SK-N-SH (cell line): ENCODE measurements at regions not wholly inside any gene's neighbourhood (a gene's known extent, or its start where the extent isn't known, plus 50 kb on each side); places are given as distances from the start of the nearest gene placed in this dataset.
A peak's percentile ranks its signal among the peaks of the same experiment; 100 is the strongest.

Experiments used
- CTCF ChIA-PET: fragments of 300-600, 350-600 bp; formaldehyde crosslinking; extraction: SDS; loops from one replicate; lab custom pipeline; 2021; lab: Yijun Ruan, JAX
- POLR2A ChIA-PET: fragments of 350-600 bp; sonication (Branson Sonifier 250); formaldehyde crosslinking; extraction: SDS; loops from one replicate; lab custom pipeline; 2020; ENCODE audit warnings: antibody characterized with exemption, inconsistent platforms; lab: Yijun Ruan, JAX
- DNase-seq: peaks from one replicate; pipeline ENCODE4 v3.0.0; 2012
- H2AFZ ChIP-seq: fragments of 200-600 bp; sonication (generic); 2 replicates; pipeline ENCODE4 v1.8.1; 2016; ENCODE audit warnings: antibody characterized with exemption, mild to moderate bottlenecking, low read depth
- H3F3A ChIP-seq: fragments of 200-600 bp; sonication (generic); replicated peaks from 2 replicates; pipeline ENCODE3; 2016; ENCODE audit warnings: antibody characterized with exemption, mild to moderate bottlenecking; ENCODE audit not compliant: insufficient read depth
- H3K27ac ChIP-seq, 2 experiments: fragments of 200-500 bp in 1 of 2; fragments of 200-600 bp in 1 of 2; sonication (Bioruptor generic) in 1 of 2; sonication (generic), shearing (Covaris generic) in 1 of 2; 2 replicates each; pipeline versions ENCODE4 v1.5.1 to v1.6.1; 2014 to 2016; ENCODE audit warnings: low read depth in 2 of 2, inconsistent platforms in 1 of 2, low read length in 1 of 2, mild to moderate bottlenecking in 1 of 2, mixed read lengths in 1 of 2
- H3K27me3 ChIP-seq: fragments of 200-600 bp; sonication (generic), shearing (Covaris generic); 2 replicates; pipeline ENCODE4 v1.6.1; 2016; ENCODE audit warnings: mixed run types; ENCODE audit not compliant: insufficient read depth
- H3K36me3 ChIP-seq, 2 experiments: fragments of 200-500 bp in 1 of 2; fragments of 200-600 bp in 1 of 2; sonication (Bioruptor generic) in 1 of 2; sonication (generic) in 1 of 2; replicated peaks in 1 of 2; 2 replicates each; pipeline versions ENCODE3 to v1.5.1; 2014 to 2016; ENCODE audit warnings: low read length in 1 of 2, mild to moderate bottlenecking in 1 of 2; ENCODE audit not compliant: insufficient read depth in 2 of 2, control insufficient read depth in 1 of 2
- H3K4me1 ChIP-seq, 2 experiments: fragments of 200-500 bp in 1 of 2; fragments of 200-600 bp in 1 of 2; sonication (Bioruptor generic) in 1 of 2; sonication (generic), shearing (Covaris generic) in 1 of 2; 2 replicates each; pipeline versions ENCODE4 v1.5.1 to v1.6.1; 2014 to 2016; ENCODE audit warnings: low read depth in 1 of 2, low read length in 1 of 2, mixed run types in 1 of 2; ENCODE audit not compliant: insufficient read depth in 2 of 2, control insufficient read depth in 1 of 2
- H3K4me2 ChIP-seq: fragments of 200-600 bp; sonication (generic), shearing (Covaris generic); 2 replicates; pipeline ENCODE4 v1.6.1; 2017; ENCODE audit warnings: mixed run types
- H3K4me3 ChIP-seq, 2 experiments: fragments of 200-500 bp in 1 of 2; fragments of 200-600 bp in 1 of 2; sonication (Bioruptor generic) in 1 of 2; sonication (generic), shearing (Covaris generic) in 1 of 2; 2 replicates each; pipeline versions ENCODE4 v1.5.1 to v1.8.1; 2014 to 2016; ENCODE audit warnings: low read depth in 2 of 2, inconsistent platforms in 1 of 2, low read length in 1 of 2, mild to moderate bottlenecking in 1 of 2, mixed read lengths in 1 of 2, moderate library complexity in 1 of 2
- H3K79me2 ChIP-seq: fragments of 200-600 bp; sonication (generic); 2 replicates; pipeline ENCODE4 v1.8.1; 2017; ENCODE audit warnings: mild to moderate bottlenecking; ENCODE audit not compliant: insufficient read depth
- H3K9ac ChIP-seq: fragments of 200-600 bp; sonication (generic); 2 replicates; pipeline ENCODE4 v1.6.1; 2017; ENCODE audit warnings: mixed run types
- H3K9me2 ChIP-seq: fragments of 200-600 bp; sonication (generic); 2 replicates; pipeline ENCODE4 v1.6.1; 2017; ENCODE audit warnings: mixed run types
- H3K9me3 ChIP-seq: fragments of 200-600 bp; sonication (generic); 2 replicates; pipeline ENCODE4 v1.6.1; 2017; ENCODE audit warnings: mixed run types, mild to moderate bottlenecking, moderate library complexity
- H4K20me1 ChIP-seq: fragments of 200-600 bp; sonication (generic); 2 replicates; pipeline ENCODE4 v1.6.1; 2017; ENCODE audit warnings: mild to moderate bottlenecking, mixed run types; ENCODE audit not compliant: insufficient read depth
- CTCF ChIP-seq: fragments of 200-600 bp; sonication (generic); IDR thresholded peaks from 2 replicates; pipeline ENCODE4 v1.6.1; 2017; ENCODE audit warnings: antibody characterized with exemption, mild to moderate bottlenecking, moderate library complexity
- ELF1 ChIP-seq: IDR thresholded peaks from 2 replicates; pipeline ENCODE4 v1.4.0; 2012
- EP300 ChIP-seq, 2 experiments: IDR thresholded peaks; 2 replicates each; pipeline versions ENCODE4 v1.4.0 to v1.6.1; 2012; ENCODE audit warnings: borderline replicate concordance in 1 of 2, low read depth in 1 of 2, low read length in 1 of 2
- FOSL2 ChIP-seq: IDR thresholded peaks from 2 replicates; pipeline ENCODE4 v1.4.0; 2012; ENCODE audit warnings: low read depth, mild to moderate bottlenecking, moderate library complexity, borderline replicate concordance
- FOXM1 ChIP-seq: IDR thresholded peaks from 2 replicates; pipeline ENCODE4 v1.4.0; 2012; ENCODE audit warnings: low read depth, mild to moderate bottlenecking
- GABPA ChIP-seq: IDR thresholded peaks from 2 replicates; pipeline ENCODE4 v1.4.0; 2012; ENCODE audit warnings: low read depth, mild to moderate bottlenecking
- MEF2A ChIP-seq: IDR thresholded peaks from 2 replicates; pipeline ENCODE4 v1.4.0; 2012; ENCODE audit warnings: low read depth, borderline replicate concordance
- NFIC ChIP-seq: IDR thresholded peaks from 2 replicates; pipeline ENCODE4 v1.4.0; 2012; ENCODE audit warnings: borderline replicate concordance
- POLR2AphosphoS5 ChIP-seq: IDR thresholded peaks from 2 replicates; pipeline ENCODE4 v1.6.1; 2012; ENCODE audit warnings: low read depth, low read length
- RAD21 ChIP-seq: IDR thresholded peaks from 2 replicates; pipeline ENCODE4 v1.6.1; 2012; ENCODE audit warnings: mild to moderate bottlenecking, low read length
- RFX5 ChIP-seq: IDR thresholded peaks from 2 replicates; pipeline ENCODE4 v1.6.1; 2012; ENCODE audit warnings: mild to moderate bottlenecking, improper control_type of control experiment, low read length
- SMC3 ChIP-seq: IDR thresholded peaks from 2 replicates; pipeline ENCODE4 v1.6.1; 2012; ENCODE audit warnings: low read depth, low read length, improper control_type of control experiment
- TCF12 ChIP-seq: IDR thresholded peaks from 2 replicates; pipeline ENCODE4 v1.4.0; 2012
- WGBS: methylation state at CpG from one replicate; pipeline ENCODE4 v1.1.6; 2017; ENCODE audit warnings: low lambda C conversion rate; 5-methylcytosine and 5-hydroxymethylcytosine counted together
- TF ChIP-seq, protein P1 (sequence below): IDR thresholded peaks from 2 replicates; pipeline ENCODE4 v1.4.0; 2012; ENCODE audit warnings: low read depth, borderline replicate concordance

DNA sequence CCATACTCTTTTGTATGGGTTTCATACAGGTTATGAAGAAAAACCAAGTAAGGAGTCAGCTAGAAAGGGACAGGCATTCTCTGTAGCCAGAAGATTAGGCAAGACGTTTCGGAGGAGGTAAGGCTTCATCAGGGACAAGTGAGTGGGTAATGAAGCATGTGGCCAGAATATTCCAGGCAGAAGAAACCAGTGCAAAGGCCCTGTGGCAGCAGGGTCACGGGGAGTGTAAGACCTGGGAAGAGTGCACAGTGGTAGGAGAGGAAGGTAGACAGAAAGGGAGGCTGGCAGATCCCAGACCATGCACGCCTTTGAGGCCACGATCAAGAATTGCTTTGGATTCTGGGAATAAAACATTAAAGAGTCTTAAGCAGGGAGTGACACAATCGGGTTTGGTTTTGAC lies 177.6 kb downstream of the MIAT start:
- POLR2A ChIA-PET, result no interaction called here
- TF ChIP-seq POLR2AphosphoS5 (no peak), GABPA (no peak), NFIC (no peak), RFX5 (no peak), FOSL2 (no peak), ELF1 (no peak), TCF12 (no peak), SMC3 (no peak), FOXM1 (no peak), MEF2A (no peak), EP300 (IDR thresholded peaks at IDR 0.05; ENCODE audit: borderline replicate concordance in 1 of 2, low read depth in 1 of 2, low read length in 1 of 2) (no peak)
- TF ChIP-seq, protein P1, sequence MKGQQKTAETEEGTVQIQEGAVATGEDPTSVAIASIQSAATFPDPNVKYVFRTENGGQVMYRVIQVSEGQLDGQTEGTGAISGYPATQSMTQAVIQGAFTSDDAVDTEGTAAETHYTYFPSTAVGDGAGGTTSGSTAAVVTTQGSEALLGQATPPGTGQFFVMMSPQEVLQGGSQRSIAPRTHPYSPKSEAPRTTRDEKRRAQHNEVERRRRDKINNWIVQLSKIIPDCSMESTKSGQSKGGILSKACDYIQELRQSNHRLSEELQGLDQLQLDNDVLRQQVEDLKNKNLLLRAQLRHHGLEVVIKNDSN, result no peak
- CTCF ChIA-PET, result interaction anchor here (1.7 kb wide), 1 partner anchor 571 kb away, joined by 4 read pairs; no protein-coding TSS in a partner anchor

GRCh38 chr22:26835929-26836528 lies 178.6 kb downstream of the MIAT start:
- CTCF ChIA-PET, result interaction anchor here (0.6 to 1.5 kb wide), 7 partner anchors 9 to 628 kb away, joined by 3 to 5 read pairs (median 3); no protein-coding TSS in a partner anchor

More for the DNA sequence above, 177.6 kb downstream of the MIAT start:
- H3K4me3 ChIP-seq, result no peak overlapping the region
- H3K9me3 ChIP-seq, result no peaks in the 10 kb centered on the region
- no peak overlapping the region for H3K4me2 ChIP-seq
- peaks cover 0 to 9% of the 10 kb centered on the region in 2 experiments; a peak in 2 of 4 replicates for H3K4me1 ChIP-seq
- DNase-seq, result no peak
- H2AFZ ChIP-seq, result no peak overlapping the region
- H3K27me3 ChIP-seq, result no peaks in the 10 kb centered on the region
- H3K9me2 ChIP-seq, result no peaks in the 10 kb centered on the region
- no peak overlapping the region for H3K27ac ChIP-seq
- WGBS, result 62% methylated on average over 6 of the region's 6 CpGs
- no peak overlapping the region for H3K9ac ChIP-seq
- H4K20me1 ChIP-seq, result no peaks in the 10 kb centered on the region
- H3F3A ChIP-seq, result no peaks in the 10 kb centered on the region
- H3K36me3 ChIP-seq, result no peaks in the 10 kb centered on the region
- H3K79me2 ChIP-seq, result no peaks in the 10 kb centered on the region

More at GRCh38 chr22:26835929-26836528, 178.6 kb downstream of the MIAT start:
- Histone ChIP-seq H3K9ac (no peak overlapping the region), H3K79me2 (no peaks in the 10 kb centered on the region), H3K9me3 (no peaks in the 10 kb centered on the region), H3K9me2 (no peaks in the 10 kb centered on the region), H3K36me3 (no peaks in the 10 kb centered on the region), H3K4me2 (no peak overlapping the region), H3K27me3 (no peaks in the 10 kb centered on the region), H2AFZ (no peak overlapping the region), H3K4me1 (peaks cover 0 to 1% of the 10 kb centered on the region in 2 experiments; a peak in 1 of 4 replicates), H3K27ac (no peak overlapping the region), H3K4me3 (no peak overlapping the region; a peak in 1 of 4 replicates), H3F3A (no peaks in the 10 kb centered on the region), H4K20me1 (no peaks in the 10 kb centered on the region)
- POLR2A ChIA-PET, result no interaction called here
- 30% methylated on average over 3 of the region's 3 CpGs for WGBS
- DNase-seq, result peak; percentile 41
- peak; percentile 46 for TF ChIP-seq SMC3
- TF ChIP-seq GABPA, result no peak
- TF ChIP-seq POLR2AphosphoS5, result no peak
- TF ChIP-seq CTCF, result peak; percentile 68
- peak; percentile 56 for TF ChIP-seq RAD21
